HG02970 (cell line): ENCODE measurements at regions not wholly inside any gene's neighbourhood (a gene's known extent, or its start where the extent isn't known, plus 50 kb on each side); places are given as distances from the start of the nearest gene placed in this dataset.
"Not testable (repeated sequence)": the region's sequence is repeated elsewhere in the genome, so short reads cannot be mapped to it uniquely, and the experiment has no call there.

Experiments
- ATAC-seq: cut with Tn5 transposase; IDR thresholded peaks from one replicate; pipeline ENCODE4 v1.9.1; 2021; ENCODE audit warnings: mild to moderate bottlenecking, moderate library complexity, moderate number of reproducible peaks; ENCODE audit not compliant: unreplicated experiment, low FRiP score

DNA sequence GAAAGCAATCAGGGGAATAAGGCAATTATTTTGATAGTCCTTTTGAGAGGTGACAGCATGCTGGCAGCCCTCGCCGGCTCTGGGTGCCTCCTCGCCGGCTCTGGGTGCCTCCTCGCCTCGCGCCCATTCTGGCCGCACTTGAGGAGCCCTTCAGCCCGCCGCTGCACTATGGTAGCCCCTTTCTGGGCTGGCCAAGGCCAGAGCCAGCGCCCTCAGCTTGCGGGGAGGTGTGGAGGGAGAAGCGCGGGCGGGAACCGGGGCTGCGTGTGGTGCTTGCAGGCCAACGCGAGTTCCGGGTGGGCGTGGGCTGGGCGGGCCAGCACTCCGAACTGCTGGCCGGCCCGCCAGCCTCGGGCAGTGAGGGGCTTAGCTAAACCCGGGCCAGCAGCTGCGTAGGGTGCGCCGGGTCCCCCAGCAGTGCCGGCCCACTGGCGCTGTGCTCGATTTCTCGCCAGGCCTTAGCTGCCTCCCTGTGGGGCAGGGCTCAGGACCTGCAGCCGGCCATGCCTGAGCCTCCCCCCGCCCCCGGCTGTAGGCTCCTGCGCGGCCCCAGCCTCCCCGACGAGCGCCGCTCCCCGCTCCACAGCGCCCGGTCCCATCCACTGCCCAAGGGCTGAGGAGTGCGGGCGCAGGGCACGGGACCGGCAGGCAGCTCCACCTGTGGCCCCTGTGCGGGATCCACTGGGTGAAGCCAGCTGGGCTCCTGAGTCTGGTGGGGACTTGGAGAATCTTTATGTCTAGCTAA, 193.5 kb downstream of the ADCYAP1 start:
- not testable (repeated sequence) for ATAC-seq

DNA sequence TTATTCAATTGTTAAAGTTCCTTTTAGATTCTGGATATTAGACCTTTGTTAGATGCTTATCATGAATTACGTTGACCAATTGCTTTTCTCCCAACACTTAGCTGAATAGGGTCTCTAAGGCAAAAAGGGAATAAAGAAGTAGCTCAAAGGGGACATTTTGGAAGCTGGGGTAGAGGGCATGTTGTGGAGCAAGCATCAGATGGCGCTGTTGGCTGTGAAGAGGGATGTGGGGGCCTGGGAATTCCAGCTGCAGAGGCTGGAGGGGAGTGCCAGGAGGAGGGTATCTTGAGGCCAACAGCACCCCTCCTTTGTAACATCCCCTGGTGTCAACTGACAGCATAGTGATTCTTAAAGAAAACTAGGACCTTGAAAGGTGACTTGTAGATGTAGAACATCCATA, 198.2 kb downstream of the ADCYAP1 start:
- no peak for ATAC-seq

DNA sequence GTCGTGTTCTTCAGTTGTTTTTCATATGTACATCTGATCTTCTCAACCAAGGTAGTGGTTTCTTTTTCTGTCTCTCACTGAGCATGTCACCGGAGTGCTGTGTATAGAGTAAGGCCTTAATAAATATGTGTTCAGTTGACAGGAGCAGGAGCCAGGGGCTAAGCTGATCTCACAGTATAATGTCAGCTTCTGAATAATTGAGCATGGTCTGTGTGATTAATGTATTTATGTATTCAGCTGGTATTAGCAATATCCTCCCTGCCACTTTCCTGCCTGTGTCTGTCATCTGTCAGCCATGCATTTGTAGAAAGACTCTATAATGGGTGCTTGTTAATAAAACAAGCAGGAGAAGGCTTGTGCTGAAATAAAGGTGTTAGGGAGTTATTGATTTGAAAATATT, 198.9 kb downstream of the ADCYAP1 start:
- ATAC-seq: no peak

DNA sequence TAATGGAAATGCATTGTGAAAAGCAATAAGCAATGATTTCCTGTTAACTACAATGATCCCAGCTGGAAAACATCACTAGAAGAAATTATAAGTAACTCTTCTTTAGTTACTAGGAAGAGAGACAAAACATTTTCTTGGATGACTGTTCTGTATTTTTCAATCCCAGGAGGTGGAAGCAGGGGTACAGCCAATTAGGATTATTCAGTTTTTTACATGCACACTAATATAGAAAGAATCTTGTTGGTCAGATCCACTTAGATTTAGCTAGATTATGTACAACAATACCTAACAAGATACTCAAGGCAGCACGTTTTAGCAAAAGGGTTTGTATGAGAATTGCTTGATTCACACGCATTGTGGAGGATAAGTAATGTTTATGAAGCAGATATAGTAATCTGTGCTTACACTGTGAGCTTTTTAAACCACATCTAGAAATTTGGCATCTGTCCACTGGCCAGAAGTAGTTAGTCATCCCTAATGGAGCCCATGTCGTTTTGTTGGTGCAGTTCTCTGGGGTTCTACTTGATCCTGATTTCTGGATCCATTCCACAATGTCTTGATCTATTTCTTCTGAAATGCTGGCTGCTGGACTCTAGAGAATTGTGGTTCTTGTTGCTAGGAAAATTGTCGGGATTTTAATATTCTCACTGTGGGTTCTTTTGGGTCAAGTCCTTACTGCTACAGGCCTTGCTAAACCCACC, 199.7 kb downstream of the ADCYAP1 start:
- ATAC-seq: no peak

DNA sequence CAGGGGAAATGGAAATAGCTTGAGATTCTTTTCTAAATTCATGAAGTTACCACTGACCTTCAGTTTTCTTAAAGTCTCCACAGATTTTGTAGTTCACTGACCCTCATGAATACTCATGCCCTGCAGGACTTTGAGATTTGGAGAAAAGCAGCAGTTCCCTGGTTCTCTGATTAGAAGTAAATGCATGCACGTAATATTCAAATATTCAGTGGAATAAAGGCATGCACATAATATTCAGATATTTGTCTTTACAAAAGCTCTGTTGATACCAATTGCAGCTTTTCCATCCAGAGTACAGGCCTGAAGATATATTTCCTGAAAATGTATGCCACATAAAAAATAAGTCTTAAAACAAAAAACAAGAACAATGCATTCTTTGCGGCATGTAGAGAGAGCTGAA, 219.8 kb downstream of the ADCYAP1 start:
- ATAC-seq: no peak

DNA sequence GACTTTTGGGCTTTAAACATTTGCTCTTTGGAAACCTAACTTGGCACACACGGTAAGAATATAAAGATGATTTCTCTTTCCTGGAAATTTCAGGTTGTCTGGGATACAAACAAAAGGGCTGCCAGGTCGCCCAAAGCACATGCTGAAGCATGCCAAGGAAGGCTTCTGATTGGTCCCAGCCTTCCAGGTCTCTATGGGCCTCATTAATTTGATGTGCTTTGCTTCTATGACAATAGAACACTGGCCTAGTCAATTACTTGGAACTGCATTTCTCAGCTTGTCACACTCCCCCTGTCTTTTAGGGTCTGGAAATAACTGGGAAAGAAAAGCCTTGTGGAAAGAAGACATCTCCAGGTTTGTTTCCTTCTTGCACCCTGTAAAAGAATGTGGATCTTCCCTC, 228.9 kb downstream of the ADCYAP1 start:
- no peak for ATAC-seq

DNA sequence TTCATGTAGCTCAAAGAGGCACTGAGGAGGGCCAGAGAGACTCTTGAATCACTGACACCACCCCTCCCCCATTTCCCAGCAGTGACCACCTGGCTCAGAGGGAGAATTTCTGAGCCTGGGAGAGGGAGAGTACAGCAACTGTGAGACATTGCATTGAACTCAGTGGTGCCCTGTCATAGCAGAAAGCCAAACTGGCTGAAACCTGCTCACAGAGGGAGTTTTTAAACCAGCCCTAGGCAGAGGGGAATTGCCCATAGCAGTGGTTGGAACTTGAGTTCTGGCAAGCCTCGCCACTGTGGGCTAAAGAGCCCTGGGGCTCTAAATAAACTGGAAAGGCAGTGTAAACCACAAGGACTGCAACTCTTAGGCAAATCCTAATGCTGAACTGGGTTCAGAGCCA, 243.1 kb downstream of the ADCYAP1 start:
- ATAC-seq: no peak

DNA sequence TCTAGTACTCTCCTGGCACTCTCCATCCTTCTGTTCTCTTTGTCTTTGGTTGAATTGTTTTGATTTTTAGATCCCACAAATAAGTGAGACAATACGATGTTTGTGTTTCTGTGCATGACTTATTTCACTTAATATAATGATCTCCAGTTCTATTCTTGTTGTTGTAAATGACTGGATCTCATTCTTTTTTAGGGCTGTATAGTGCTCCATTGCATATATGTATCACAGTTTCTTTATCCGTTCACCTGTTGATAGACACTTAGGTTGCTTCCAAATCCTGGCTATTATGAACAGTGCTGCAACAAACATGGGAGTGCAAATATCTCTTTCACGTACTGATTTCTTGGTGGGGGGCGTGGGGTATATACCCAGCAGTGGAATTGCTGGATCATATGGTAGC, 245.0 kb downstream of the ADCYAP1 start:
- no peak for ATAC-seq

DNA sequence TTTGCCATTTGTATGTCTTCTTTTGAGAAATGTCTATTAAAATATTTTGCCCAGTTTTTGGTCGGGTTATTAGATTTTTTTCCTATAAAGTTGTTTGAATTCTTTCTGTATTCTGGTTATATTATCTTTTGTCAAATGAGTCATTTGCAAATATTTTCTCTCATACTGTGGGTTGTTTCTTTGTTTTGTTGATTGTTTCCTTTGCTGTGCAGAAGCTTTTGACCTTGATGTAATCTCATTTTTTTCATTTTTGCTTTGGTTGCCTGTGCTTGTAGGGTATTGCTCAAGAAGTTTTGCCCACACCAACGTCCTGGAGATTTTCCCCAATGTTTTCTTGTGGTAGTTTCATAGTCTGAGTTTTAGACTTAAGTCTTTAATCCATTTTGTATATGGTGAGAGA, 245.7 kb downstream of the ADCYAP1 start:
- ATAC-seq: no peak

DNA sequence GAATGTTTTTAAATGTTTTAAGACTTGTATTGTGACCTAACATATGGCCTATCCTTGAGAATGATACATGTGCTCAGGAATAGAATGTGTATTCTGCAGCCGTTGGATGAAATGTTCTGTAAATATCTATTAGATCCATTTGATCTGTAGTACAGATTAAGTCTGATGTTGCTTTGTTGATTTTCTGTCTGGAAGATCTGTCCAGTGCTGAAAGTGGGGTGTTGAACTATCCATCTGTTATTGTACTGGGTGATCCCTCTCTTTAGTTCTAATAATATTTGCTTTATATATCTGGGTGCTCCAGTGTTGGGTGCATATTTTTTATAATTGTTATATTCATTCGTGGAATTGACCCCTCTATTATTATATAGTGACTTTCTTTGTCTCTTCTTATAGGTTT, 248.3 kb downstream of the ADCYAP1 start:
- ATAC-seq: not testable (repeated sequence)

DNA sequence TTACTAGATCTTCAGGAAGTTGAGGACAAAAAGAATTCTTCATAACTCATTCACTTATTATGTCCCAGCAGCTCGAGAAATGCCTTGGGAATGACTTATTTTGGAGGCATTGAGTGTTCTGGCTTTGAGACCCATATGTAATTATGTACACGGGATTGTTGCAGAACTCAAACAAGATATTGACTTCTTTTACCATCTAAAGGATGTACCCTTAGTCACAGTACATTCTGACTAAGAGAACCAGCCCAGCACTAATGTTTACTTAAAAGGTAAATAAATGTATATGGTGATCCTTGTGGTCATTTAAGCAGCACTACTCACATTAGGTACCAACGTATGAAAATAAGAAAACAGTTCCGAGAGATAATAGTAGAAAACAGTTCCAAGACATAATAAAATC, 268.9 kb downstream of the ADCYAP1 start:
- no peak for ATAC-seq

DNA sequence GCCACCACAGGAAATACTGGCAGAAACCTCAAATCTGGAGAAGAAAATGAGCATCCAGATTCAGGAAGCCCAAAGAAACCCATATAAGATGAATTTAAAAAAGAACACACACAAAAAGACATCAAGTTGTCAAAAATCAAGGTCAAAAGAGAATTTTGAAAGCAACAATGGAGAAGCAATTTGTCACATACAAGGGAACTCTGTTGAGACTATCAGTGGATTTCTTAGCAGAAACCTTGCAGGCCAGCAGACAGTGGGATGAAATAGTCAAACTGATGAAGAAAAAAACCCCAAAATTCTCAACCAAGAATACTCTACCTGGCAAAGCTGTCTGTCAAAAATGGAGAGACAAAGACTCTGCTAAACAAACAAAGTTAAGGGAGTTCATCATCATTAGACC, 272.6 kb downstream of the ADCYAP1 start:
- no peak for ATAC-seq

DNA sequence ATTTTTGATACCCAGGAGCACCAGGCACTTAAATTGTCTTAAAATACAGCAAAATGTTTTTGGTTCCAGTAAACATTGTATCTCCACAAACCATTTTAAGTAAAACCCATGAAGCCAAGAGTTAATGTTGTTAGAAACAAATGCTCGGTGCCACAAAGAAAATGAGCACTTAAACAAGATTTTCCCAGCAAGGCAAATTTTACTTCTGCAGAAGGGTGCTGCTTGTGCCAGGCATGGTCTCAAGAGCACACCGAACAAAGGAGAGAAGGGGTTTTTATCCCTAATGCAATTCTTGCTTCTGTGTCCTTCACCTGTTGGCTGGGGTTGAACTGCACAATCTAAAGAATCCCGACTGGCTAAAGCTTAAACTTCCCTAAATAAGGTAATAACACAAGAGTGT, 286.7 kb downstream of the ADCYAP1 start:
- ATAC-seq: no peak

DNA sequence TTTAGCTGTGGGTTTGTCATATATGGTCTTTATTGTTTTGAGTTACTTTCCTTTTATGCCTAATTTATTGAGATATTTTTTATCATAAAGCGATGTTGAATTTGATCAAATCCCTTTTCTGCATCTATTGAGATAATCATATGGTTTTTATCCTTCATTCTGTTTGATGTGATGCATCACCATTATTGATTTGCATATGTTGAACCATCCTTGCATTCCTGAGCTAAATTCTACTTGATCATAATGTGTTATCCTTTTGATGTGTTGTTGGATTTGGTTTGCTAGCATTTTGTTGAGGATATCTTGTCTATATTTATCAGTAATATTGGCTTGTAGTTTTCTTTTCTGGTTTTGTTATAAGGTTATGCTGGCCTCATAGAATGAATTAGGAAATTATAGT, 308.5 kb downstream of the ADCYAP1 start:
- no peak for ATAC-seq

DNA sequence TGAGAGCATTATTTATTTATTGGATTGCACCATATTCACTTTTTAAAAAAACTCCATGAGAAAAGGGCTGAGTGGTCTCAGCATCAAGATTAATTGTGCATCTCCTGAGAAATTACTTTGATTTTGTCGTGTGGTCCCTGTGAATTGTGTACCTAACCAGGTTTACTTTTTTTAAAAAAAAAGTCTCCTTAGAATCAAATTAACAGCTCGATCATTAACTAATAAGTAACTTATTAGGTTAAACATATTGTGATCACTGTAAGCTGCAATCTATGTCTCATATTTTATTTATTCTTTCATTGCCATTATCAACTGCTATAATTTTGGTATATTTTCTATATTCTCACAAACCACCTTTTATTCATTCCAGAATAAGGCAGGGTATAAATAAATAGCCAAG, 318.2 kb downstream of the ADCYAP1 start:
- no peak for ATAC-seq

DNA sequence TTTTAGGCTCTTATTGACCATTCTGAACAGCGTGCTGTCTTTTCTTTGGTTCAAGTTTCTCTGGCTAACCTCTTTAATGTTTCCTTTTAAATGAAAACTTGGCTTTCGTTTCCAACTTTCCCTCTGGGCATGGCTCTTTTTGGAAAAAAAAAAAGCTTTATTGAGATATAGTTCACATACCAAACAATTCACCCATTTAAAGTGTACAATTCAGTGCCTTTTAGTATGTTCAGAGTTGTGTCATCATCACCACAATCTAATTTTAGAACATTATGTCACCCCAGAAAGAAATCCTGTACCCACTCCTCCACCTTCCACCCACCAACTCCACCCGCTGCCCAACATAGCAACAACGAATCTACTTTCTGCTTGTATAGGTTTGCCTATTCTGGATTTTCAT, 322.4 kb downstream of the ADCYAP1 start:
- no peak for ATAC-seq

DNA sequence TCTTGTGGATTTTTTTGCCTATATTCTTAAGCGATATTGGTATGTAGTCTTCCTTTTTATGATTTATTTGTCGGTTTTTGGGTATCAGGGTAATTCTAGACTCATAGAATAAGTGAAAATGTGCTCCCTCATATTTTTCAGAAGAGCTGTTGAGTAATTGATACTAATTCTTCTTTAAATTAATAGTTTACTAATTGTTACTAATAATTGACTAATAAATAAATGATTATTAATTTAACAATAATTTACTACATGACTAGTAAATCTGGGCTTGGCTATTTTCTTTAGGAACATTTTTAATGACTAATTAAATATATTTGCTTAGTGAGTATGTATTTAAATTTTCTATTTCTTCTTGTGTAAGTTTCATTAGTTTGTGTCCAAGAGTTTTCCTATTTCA, 325.0 kb downstream of the ADCYAP1 start:
- ATAC-seq: no peak

DNA sequence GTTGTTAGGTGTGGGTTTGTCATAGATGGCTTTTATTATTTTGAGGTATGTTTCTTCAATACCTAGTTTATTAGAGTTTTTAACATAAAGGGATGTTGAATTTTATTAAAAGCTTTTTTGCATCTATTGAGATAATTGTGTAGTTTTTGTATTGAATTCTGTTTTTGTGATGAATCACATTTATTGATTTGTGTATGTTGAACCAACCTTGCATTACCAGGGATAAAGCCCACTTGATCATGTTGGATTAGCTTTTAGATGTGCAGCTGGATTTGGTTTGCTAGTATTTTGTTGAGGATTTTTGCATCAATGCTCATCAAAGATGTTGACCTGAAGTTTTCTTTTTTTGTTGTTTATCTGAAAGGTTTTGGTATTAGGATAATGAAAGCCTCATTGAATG, 328.2 kb downstream of the ADCYAP1 start:
- no peak for ATAC-seq

DNA sequence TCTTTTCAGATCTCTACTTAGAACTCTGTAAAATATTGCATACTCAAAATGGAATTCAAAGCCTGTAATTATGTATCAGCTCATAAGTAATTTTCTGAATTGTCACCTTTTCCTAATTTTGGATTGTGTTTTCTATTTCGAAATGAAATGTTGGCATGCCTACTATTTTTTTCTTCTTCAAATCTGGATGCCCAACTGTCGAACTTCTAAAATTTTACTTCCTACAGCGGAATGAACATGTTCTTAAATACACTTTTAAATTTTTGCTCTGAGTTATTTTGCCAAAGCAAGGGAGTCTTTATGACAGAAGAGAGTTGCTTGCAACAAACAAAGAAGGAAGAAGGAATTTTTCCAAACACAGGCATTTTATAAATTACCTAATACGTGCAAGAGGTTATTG, 336.0 kb downstream of the ADCYAP1 start:
- ATAC-seq: no peak

DNA sequence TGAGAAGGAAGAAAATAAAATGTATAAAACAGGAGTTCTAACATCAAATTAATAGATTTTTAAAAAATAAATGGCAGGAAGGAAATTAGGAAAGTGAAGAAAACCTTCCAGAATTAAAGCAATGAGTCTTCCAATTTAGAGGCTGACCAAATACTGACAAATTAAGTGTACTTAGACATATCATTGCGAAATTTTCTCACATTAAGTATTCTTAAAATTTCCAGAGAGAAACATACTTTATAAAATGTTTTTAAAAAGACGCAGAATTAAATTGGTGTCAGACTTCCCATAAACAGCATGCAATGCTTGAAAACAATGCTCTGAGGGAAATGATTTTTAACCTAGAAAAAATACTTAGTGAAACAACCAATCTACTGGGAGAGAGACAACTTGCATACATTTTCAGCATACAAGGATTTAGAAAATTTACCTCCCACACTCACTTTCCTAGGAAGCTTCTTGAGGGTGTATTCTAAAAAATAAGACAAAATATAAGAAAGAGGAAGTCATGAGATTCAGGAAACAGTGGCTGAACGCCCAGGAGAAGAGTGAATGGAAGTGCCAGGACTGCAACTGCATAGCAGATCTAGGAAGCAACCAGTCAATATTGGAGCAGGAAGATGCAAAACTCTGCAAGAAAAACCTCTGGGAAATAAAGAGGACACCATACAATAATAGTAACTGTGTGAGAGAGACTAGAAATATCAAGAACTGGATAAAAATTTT, 339.9 kb downstream of the ADCYAP1 start:
- no peak for ATAC-seq

DNA sequence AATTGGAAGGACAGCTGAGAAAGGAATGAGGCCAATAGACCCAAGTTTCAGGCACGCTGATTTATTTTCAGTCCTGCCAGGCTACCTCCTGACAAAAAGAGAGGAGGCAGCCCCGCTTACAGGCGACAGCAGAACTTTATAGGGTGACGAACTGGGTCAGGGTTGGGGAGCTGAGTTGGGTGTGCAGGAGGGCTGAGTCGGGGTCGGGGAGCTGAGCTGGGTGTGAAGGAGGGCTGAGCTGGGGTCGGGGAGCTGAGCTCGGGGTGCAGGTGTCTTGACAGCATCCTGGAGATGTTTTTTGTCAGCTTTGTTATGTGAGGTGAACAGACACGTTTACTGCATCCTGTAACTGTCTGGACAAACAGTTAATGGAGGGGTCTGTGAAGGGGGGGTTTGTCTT, 342.2 kb downstream of the ADCYAP1 start:
- no peak for ATAC-seq

DNA sequence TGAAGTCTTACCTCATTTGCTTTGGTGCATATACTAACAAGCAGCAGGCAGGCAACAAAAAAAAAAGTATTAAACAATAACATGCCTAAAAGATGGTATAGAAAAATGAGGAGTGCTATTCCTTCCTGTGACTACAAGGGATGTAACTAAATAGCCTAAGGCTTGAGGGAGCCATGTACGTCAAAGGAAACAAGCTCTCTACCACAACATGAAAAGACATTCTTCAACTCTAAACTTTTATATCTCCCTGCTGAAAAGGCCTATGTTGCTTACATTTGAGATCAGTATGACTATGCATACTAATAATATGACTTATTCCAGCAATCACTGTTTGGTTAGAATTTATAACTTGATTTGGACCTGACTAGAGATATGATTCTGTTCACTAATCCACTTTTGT, 347.9 kb downstream of the ADCYAP1 start:
- ATAC-seq: no peak
